ENCODE measurements at regions not wholly inside any gene's neighbourhood (a gene's known extent, or its start where the extent isn't known, plus 50 kb on each side); places are given as distances from the start of the nearest gene placed in this dataset.

- no peak overlapping the region for H3K27ac ChIP-seq
- no peaks in the 10 kb centered on the region for H3K36me3 ChIP-seq (ENCODE audit: insufficient read depth)
- H3K79me2 ChIP-seq (ENCODE audit: insufficient read depth, low read depth): no peaks in the 10 kb centered on the region
- H3K4me3 ChIP-seq (IDR thresholded peaks at IDR 0.05; ENCODE audit: insufficient read depth, low read depth, low read length): no peak overlapping the region
- H3K9ac ChIP-seq: no peak overlapping the region
- no peak overlapping the region for H3K4me2 ChIP-seq
- H3K27me3 ChIP-seq (ENCODE audit: insufficient read depth, low read depth): no peaks in the 10 kb centered on the region
- no peaks in the 10 kb centered on the region for H4K20me1 ChIP-seq (ENCODE audit: insufficient read depth)
- peaks cover 10% of the 10 kb centered on the region for H3K4me1 ChIP-seq (ENCODE audit: low read depth, poor library complexity, severe bottlenecking)
- no peak for TF ChIP-seq CTCF (conservative IDR thresholded peaks at IDR 0.05; ENCODE audit: low read depth, low read length)
- H2AFZ ChIP-seq (ENCODE audit: low read depth): no peak overlapping the region
Observed at GRCh38 chr14:42778984-42779383, 1172.3 kb downstream of the LRFN5 start.

- Histone ChIP-seq H3K36me3 (ENCODE audit: insufficient read depth) (no peaks in the 10 kb centered on the region), H3K4me3 (IDR thresholded peaks at IDR 0.05; ENCODE audit: insufficient read depth, low read depth, low read length) (no peak overlapping the region), H2AFZ (ENCODE audit: low read depth) (no peak overlapping the region), H3K4me1 (ENCODE audit: low read depth, poor library complexity, severe bottlenecking) (no peaks in the 10 kb centered on the region), H3K4me2 (no peak overlapping the region), H3K27ac (no peak overlapping the region), H3K9ac (no peak overlapping the region), H3K27me3 (ENCODE audit: insufficient read depth, low read depth) (no peaks in the 10 kb centered on the region), H3K79me2 (ENCODE audit: insufficient read depth, low read depth) (no peaks in the 10 kb centered on the region), H4K20me1 (ENCODE audit: insufficient read depth) (no peaks in the 10 kb centered on the region)
- no peak for TF ChIP-seq CTCF (conservative IDR thresholded peaks at IDR 0.05; ENCODE audit: low read depth, low read length)
Observed at GRCh38 chr14:42750771-42751170, 1144.1 kb downstream of the LRFN5 start.

- no peaks in the 10 kb centered on the region for H3K4me1 ChIP-seq (ENCODE audit: low read depth, poor library complexity, severe bottlenecking)
- no peak for TF ChIP-seq CTCF (conservative IDR thresholded peaks at IDR 0.05; ENCODE audit: low read depth, low read length)
- H3K36me3 ChIP-seq (ENCODE audit: insufficient read depth): no peaks in the 10 kb centered on the region
- no peak overlapping the region for H3K4me2 ChIP-seq
- no peak overlapping the region for H3K9ac ChIP-seq
- H4K20me1 ChIP-seq (ENCODE audit: insufficient read depth): no peaks in the 10 kb centered on the region
- no peak overlapping the region for H2AFZ ChIP-seq (ENCODE audit: low read depth)
- no peaks in the 10 kb centered on the region for H3K27me3 ChIP-seq (ENCODE audit: insufficient read depth, low read depth)
- H3K4me3 ChIP-seq (IDR thresholded peaks at IDR 0.05; ENCODE audit: insufficient read depth, low read depth, low read length): no peak overlapping the region
- H3K27ac ChIP-seq: no peak overlapping the region
- H3K79me2 ChIP-seq (ENCODE audit: insufficient read depth, low read depth): no peaks in the 10 kb centered on the region
Observed at GRCh38 chr14:42742084-42742483, 1135.4 kb downstream of the LRFN5 start.

- Histone ChIP-seq H3K27me3 (ENCODE audit: insufficient read depth, low read depth) (no peaks in the 10 kb centered on the region), H3K9ac (no peak overlapping the region), H2AFZ (ENCODE audit: low read depth) (no peak overlapping the region), H3K27ac (no peak overlapping the region), H3K4me2 (no peak overlapping the region), H3K79me2 (ENCODE audit: insufficient read depth, low read depth) (no peaks in the 10 kb centered on the region), H4K20me1 (ENCODE audit: insufficient read depth) (no peaks in the 10 kb centered on the region), H3K36me3 (ENCODE audit: insufficient read depth) (no peaks in the 10 kb centered on the region), H3K4me1 (ENCODE audit: low read depth, poor library complexity, severe bottlenecking) (no peaks in the 10 kb centered on the region), H3K4me3 (IDR thresholded peaks at IDR 0.05; ENCODE audit: insufficient read depth, low read depth, low read length) (no peak overlapping the region)
- TF ChIP-seq CTCF (conservative IDR thresholded peaks at IDR 0.05; ENCODE audit: low read depth, low read length): no peak
Observed at GRCh38 chr14:42736408-42736807, 1129.7 kb downstream of the LRFN5 start.

GRCh38 chr14:42734041-42734440, 1127.4 kb downstream of the LRFN5 start:
- Histone ChIP-seq H3K27me3 (ENCODE audit: insufficient read depth, low read depth) (no peaks in the 10 kb centered on the region), H4K20me1 (ENCODE audit: insufficient read depth) (no peaks in the 10 kb centered on the region), H3K36me3 (ENCODE audit: insufficient read depth) (no peaks in the 10 kb centered on the region), H2AFZ (ENCODE audit: low read depth) (no peak overlapping the region), H3K9ac (no peak overlapping the region), H3K4me3 (IDR thresholded peaks at IDR 0.05; ENCODE audit: insufficient read depth, low read depth, low read length) (no peak overlapping the region), H3K27ac (no peak overlapping the region), H3K4me1 (ENCODE audit: low read depth, poor library complexity, severe bottlenecking) (no peaks in the 10 kb centered on the region), H3K79me2 (ENCODE audit: insufficient read depth, low read depth) (no peaks in the 10 kb centered on the region), H3K4me2 (no peak overlapping the region)
- TF ChIP-seq CTCF (conservative IDR thresholded peaks at IDR 0.05; ENCODE audit: low read depth, low read length): no peak

Data from KMS-11 (cell line).